Neural crest cell (in vitro differentiated cells): ENCODE measurements at regions not wholly inside any gene's neighbourhood (a gene's known extent, or its start where the extent isn't known, plus 50 kb on each side); places are given as distances from the start of the nearest gene placed in this dataset.

Experiments used
- DNase-seq: peaks from one replicate; pipeline ENCODE4 v3.0.0; 2021; ENCODE audit warnings: low read depth, mixed read lengths, low spot score
- H3K27ac Mint-ChIP-seq: one replicate; pipeline ENCODE4 v1.8.0; 2021; ENCODE audit warnings: mild to moderate bottlenecking, mixed read lengths; ENCODE audit not compliant: unreplicated experiment
- H3K27me3 Mint-ChIP-seq: 2 replicates; pipeline ENCODE4 v1.8.0; 2021; ENCODE audit warnings: low read depth, mild to moderate bottlenecking, mixed read lengths
- H3K36me3 Mint-ChIP-seq: 2 replicates; pipeline ENCODE4 v1.8.0; 2021; ENCODE audit warnings: low read depth, mild to moderate bottlenecking, mixed read lengths
- H3K4me1 Mint-ChIP-seq: 2 replicates; pipeline ENCODE4 v1.8.0; 2021; ENCODE audit warnings: mixed read lengths
- H3K4me3 Mint-ChIP-seq: one replicate; pipeline ENCODE4 v1.8.0; 2021; ENCODE audit warnings: mild to moderate bottlenecking, mixed read lengths
- H3K9me3 Mint-ChIP-seq: 2 replicates; pipeline ENCODE4 v1.8.0; 2021; ENCODE audit warnings: mixed read lengths
- TF ChIP-seq, protein P1 (sequence below): fragments of 200-600 bp; sonication (generic); conservative IDR thresholded peaks from 2 replicates; pipeline ENCODE4 v1.5.0; 2021; ENCODE audit warnings: antibody characterized with exemption, mild to moderate bottlenecking

DNA sequence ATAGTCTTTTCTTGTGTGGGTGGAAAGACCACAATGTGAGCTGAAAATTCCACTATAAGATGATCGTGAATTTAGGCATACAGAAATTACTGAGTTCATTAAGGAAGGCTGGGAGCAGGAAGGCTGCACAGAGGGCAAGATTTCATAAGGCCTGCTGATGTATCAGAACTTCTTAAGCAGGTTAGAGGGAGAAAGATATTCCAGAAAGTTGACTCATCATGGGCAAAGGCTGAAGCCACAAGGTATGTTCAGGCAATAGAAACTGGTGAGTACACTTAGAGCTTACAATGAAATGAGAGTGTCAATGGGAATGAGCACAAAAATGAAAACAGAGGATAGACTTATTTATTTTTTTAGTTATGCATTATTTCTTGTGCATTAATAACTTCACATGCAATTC lies 618.6 kb downstream of the CBLN4 start:
- DNase-seq = no peak
- Mint-ChIP-seq H3K9me3 (peaks cover 2% of the 10 kb centered on the region), H3K4me3 (no peak overlapping the region), H3K27ac (no peak overlapping the region), H3K4me1 (no peaks in the 10 kb centered on the region), H3K27me3 (peaks cover 3% of the 10 kb centered on the region), H3K36me3 (no peaks in the 10 kb centered on the region)
- TF ChIP-seq, protein P1, sequence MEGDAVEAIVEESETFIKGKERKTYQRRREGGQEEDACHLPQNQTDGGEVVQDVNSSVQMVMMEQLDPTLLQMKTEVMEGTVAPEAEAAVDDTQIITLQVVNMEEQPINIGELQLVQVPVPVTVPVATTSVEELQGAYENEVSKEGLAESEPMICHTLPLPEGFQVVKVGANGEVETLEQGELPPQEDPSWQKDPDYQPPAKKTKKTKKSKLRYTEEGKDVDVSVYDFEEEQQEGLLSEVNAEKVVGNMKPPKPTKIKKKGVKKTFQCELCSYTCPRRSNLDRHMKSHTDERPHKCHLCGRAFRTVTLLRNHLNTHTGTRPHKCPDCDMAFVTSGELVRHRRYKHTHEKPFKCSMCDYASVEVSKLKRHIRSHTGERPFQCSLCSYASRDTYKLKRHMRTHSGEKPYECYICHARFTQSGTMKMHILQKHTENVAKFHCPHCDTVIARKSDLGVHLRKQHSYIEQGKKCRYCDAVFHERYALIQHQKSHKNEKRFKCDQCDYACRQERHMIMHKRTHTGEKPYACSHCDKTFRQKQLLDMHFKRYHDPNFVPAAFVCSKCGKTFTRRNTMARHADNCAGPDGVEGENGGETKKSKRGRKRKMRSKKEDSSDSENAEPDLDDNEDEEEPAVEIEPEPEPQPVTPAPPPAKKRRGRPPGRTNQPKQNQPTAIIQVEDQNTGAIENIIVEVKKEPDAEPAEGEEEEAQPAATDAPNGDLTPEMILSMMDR = no peak

DNA sequence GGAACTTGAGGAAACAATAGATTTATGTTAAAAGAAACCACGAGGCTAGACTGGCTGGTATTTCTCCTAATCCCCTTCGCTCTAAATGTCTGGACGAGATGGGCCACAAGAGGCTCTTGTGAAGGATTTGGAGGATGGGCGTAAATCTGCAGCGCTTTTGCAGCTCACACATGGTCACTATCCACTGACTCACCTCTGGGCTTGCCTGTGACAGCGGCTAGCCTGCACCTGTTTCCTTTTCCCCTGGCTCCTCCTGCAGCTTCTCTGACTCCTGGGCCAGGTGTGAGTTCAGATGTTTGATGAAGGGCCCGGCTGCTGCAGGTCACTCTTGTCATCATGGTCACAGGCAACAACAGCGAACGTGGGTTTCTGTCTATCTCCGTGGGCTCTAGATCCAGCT lies 629.4 kb downstream of the CBLN4 start:
- H3K4me3 Mint-ChIP-seq = no peak overlapping the region
- no peaks in the 10 kb centered on the region for H3K9me3 Mint-ChIP-seq
- no peaks in the 10 kb centered on the region for H3K36me3 Mint-ChIP-seq

DNA sequence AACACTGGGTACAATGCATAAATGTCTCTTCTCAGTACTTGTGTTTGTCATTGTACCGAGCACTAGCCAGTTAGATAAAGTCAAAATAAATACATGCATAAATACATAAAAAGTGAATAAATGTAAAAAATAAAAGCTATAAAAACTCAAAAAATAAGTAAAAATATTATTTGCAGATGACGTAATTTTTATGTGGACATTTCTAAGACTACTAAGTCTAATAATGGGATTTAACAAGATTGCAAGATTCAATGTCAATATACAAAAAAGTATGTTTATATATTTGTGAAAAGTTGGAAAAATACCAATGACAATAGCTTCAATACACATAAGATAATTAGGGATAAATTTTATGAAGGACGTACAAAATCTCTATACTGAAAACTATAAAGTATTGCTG lies 639.6 kb downstream of the CBLN4 start:
- peaks cover 8% of the 10 kb centered on the region for H3K27me3 Mint-ChIP-seq
- no peaks in the 10 kb centered on the region for H3K36me3 Mint-ChIP-seq
- no peaks in the 10 kb centered on the region for H3K4me1 Mint-ChIP-seq
- H3K9me3 Mint-ChIP-seq = no peaks in the 10 kb centered on the region
- TF ChIP-seq, protein P1 = no peak
- DNase-seq = no peak
- H3K4me3 Mint-ChIP-seq = no peak overlapping the region
- no peak overlapping the region for H3K27ac Mint-ChIP-seq

More for the DNA sequence above, 629.4 kb downstream of the CBLN4 start:
- Mint-ChIP-seq H3K27me3 (no peaks in the 10 kb centered on the region), H3K27ac (no peak overlapping the region), H3K4me1 (no peaks in the 10 kb centered on the region)
- TF ChIP-seq, protein P1 = no peak
- no peak for DNase-seq

DNA sequence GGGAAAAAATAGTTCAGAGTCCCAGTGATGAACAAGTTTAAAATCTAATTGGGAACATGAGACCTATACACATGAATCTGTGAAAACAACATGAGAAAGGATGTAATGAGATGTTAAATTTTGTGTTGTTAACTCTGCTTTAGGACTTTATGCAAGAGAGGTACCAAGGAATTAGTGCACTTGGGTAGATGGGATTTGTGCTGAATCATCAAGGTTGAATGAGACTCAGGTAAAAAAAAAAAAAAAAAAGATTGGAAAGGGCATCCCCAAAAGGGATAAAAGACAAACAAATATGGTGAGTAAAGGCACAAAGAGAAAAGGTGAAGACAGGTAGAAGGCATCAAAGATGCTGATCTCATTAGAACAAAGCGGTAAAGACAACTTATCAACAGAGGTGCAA lies 644.4 kb downstream of the CBLN4 start:
- no peaks in the 10 kb centered on the region for H3K36me3 Mint-ChIP-seq
- TF ChIP-seq, protein P1 = no peak
- no peaks in the 10 kb centered on the region for H3K9me3 Mint-ChIP-seq
- H3K27me3 Mint-ChIP-seq = peaks cover 12% of the 10 kb centered on the region
- no peak overlapping the region for H3K4me3 Mint-ChIP-seq
- no peak for DNase-seq
- no peak overlapping the region for H3K27ac Mint-ChIP-seq
- H3K4me1 Mint-ChIP-seq = no peaks in the 10 kb centered on the region

DNA sequence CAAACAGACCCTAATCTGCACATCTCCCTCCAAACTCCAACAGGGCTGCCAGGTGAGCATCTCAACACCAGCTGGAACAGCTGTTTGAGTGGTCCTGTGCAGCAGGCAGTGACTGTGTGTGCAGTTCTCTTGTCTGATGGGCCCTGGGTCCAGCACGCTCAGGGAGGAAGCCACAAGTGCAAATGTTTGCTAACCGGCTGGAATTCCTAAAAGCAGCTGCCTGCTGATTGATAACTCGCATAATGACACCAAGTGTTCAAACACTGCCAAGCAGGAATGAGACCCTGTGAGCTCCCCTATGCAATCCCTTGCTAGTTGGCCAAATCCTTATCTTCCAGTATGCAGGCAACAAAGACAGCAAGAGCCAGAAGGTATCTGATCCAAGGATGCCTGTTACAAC lies 650.6 kb downstream of the CBLN4 start:
- TF ChIP-seq, protein P1 = no peak
- no peaks in the 10 kb centered on the region for H3K36me3 Mint-ChIP-seq
- H3K27me3 Mint-ChIP-seq = peaks cover 4% of the 10 kb centered on the region
- H3K4me3 Mint-ChIP-seq = no peak overlapping the region
- H3K27ac Mint-ChIP-seq = no peak overlapping the region
- no peak for DNase-seq
- peaks cover 3% of the 10 kb centered on the region for H3K9me3 Mint-ChIP-seq
- H3K4me1 Mint-ChIP-seq = no peaks in the 10 kb centered on the region

DNA sequence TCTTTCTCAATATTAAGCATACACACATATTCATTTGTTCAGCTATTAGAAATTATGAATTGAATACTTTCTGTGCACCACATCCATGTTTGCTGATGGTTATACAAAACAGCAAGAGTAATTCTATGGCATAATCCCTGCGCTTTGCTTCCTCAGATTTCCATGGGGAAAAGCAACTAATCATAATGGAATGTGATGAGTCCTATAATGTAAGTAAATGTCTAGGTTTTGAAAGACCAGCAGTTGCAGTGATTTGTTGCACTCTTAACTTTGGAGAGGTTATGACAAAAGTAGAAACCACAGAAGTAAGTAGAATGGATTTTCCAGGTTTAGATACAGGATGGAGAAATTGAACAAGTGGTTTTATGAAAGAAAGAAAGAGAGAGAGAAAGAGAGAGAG lies 652.1 kb downstream of the CBLN4 start:
- TF ChIP-seq, protein P1 = no peak
- H3K27ac Mint-ChIP-seq = no peak overlapping the region
- H3K9me3 Mint-ChIP-seq = peaks cover 3% of the 10 kb centered on the region
- DNase-seq = no peak
- peaks cover 4% of the 10 kb centered on the region for H3K27me3 Mint-ChIP-seq
- no peak overlapping the region for H3K4me3 Mint-ChIP-seq
- no peaks in the 10 kb centered on the region for H3K4me1 Mint-ChIP-seq
- H3K36me3 Mint-ChIP-seq = no peaks in the 10 kb centered on the region
